ENCODE measurements at regions not wholly inside any gene's neighbourhood (a gene's known extent, or its start where the extent isn't known, plus 50 kb on each side); places are given as distances from the start of the nearest gene placed in this dataset.

DNA sequence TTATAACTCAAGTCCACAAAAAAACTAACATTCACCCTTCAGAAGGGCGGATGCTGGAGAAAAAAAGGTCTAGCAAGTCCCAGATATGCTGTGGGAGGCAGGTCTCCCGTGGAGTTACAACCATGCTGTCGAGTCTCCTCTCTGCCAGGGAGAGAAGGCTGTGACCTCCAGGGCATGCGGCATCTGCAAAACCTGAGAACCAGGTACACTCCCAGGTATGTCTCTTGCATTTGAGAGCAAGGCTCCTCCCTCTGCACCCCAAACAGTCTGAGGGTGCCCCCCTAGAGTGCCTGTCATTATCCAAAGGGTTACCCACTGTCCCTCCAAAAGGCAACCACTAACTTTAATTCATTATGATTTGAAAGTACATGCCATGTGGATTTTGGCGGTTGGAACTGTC lies 134.0 kb downstream of the IRX2 start:
- TF ChIP-seq CTCF (IDR thresholded peaks at IDR 0.05; ENCODE audit: low read depth, low read length, missing control alignments): no peak
- no peak overlapping the region for H3K4me3 ChIP-seq (replicated peaks; ENCODE audit: low read depth, low read length)
- DNase-seq (ENCODE audit: extremely low read depth, low read depth): no peak

- DNase-seq (ENCODE audit: extremely low read depth, low read depth): no peak
- no peak for TF ChIP-seq CTCF (IDR thresholded peaks at IDR 0.05; ENCODE audit: low read depth, low read length, missing control alignments)
- no peak overlapping the region for H3K4me3 ChIP-seq (replicated peaks; ENCODE audit: low read depth, low read length)
Measured at GRCh38 chr5:2615917-2616316, 135.6 kb downstream of the IRX2 start.

GRCh38 chr5:2614571-2614970 lies 136.9 kb downstream of the IRX2 start:
- H3K4me3 ChIP-seq (replicated peaks; ENCODE audit: low read depth, low read length): no peak overlapping the region
- TF ChIP-seq CTCF (IDR thresholded peaks at IDR 0.05; ENCODE audit: low read depth, low read length, missing control alignments): no peak
- DNase-seq (ENCODE audit: extremely low read depth, low read depth): no peak

DNA sequence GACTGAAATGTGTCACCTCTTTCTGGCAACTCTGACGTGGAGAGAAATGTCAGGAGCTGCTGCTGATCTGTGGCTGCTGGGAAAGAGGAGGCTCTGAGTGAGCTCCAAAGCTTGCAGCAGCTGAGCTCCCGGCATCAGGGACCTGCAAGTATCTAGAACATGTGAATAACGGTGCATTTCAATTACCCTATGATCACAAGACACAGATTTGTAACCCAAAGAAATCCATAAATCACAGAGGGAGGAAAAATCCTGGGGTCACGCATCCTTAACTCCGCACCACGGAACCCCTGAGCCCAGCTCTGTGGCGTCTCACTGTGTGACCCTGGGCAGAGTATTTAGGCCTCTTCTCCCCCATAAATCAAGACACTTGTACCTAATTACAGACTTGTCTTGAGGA lies 139.8 kb downstream of the IRX2 start:
- TF ChIP-seq CTCF (IDR thresholded peaks at IDR 0.05; ENCODE audit: low read depth, low read length, missing control alignments): no peak
- no peak for DNase-seq (ENCODE audit: extremely low read depth, low read depth)
- H3K4me3 ChIP-seq (replicated peaks; ENCODE audit: low read depth, low read length): no peak overlapping the region

GRCh38 chr5:2610986-2611385 lies 140.5 kb downstream of the IRX2 start:
- H3K4me3 ChIP-seq (replicated peaks; ENCODE audit: low read depth, low read length): no peak overlapping the region
- no peak for TF ChIP-seq CTCF (IDR thresholded peaks at IDR 0.05; ENCODE audit: low read depth, low read length, missing control alignments)
- DNase-seq (ENCODE audit: extremely low read depth, low read depth): no peak

- TF ChIP-seq CTCF (IDR thresholded peaks at IDR 0.05; ENCODE audit: low read depth, low read length, missing control alignments): no peak
- DNase-seq (ENCODE audit: extremely low read depth, low read depth): no peak
- H3K4me3 ChIP-seq (replicated peaks; ENCODE audit: low read depth, low read length): no peak overlapping the region
Measured at GRCh38 chr5:2608391-2608790, 143.1 kb downstream of the IRX2 start.

GRCh38 chr5:2607598-2607997 lies 143.9 kb downstream of the IRX2 start:
- H3K4me3 ChIP-seq (replicated peaks; ENCODE audit: low read depth, low read length): no peak overlapping the region
- TF ChIP-seq CTCF (IDR thresholded peaks at IDR 0.05; ENCODE audit: low read depth, low read length, missing control alignments): no peak
- no peak for DNase-seq (ENCODE audit: extremely low read depth, low read depth)
